Neural crest cell (in vitro differentiated cells): ENCODE measurements at regions not wholly inside any gene's neighbourhood (a gene's known extent, or its start where the extent isn't known, plus 50 kb on each side); places are given as distances from the start of the nearest gene placed in this dataset.

Experiments
- DNase-seq: peaks from one replicate; pipeline ENCODE4 v3.0.0; 2021; ENCODE audit warnings: low read depth, mixed read lengths, low spot score
- H3K27ac Mint-ChIP-seq: one replicate; pipeline ENCODE4 v1.8.0; 2021; ENCODE audit warnings: mild to moderate bottlenecking, mixed read lengths; ENCODE audit not compliant: unreplicated experiment
- H3K27me3 Mint-ChIP-seq: 2 replicates; pipeline ENCODE4 v1.8.0; 2021; ENCODE audit warnings: low read depth, mild to moderate bottlenecking, mixed read lengths
- H3K36me3 Mint-ChIP-seq: 2 replicates; pipeline ENCODE4 v1.8.0; 2021; ENCODE audit warnings: low read depth, mild to moderate bottlenecking, mixed read lengths
- H3K4me1 Mint-ChIP-seq: 2 replicates; pipeline ENCODE4 v1.8.0; 2021; ENCODE audit warnings: mixed read lengths
- H3K4me3 Mint-ChIP-seq: one replicate; pipeline ENCODE4 v1.8.0; 2021; ENCODE audit warnings: mild to moderate bottlenecking, mixed read lengths
- H3K9me3 Mint-ChIP-seq: 2 replicates; pipeline ENCODE4 v1.8.0; 2021; ENCODE audit warnings: mixed read lengths
- TF ChIP-seq, protein P1 (sequence below): fragments of 200-600 bp; sonication (generic); conservative IDR thresholded peaks from 2 replicates; pipeline ENCODE4 v1.5.0; 2021; ENCODE audit warnings: antibody characterized with exemption, mild to moderate bottlenecking

DNA sequence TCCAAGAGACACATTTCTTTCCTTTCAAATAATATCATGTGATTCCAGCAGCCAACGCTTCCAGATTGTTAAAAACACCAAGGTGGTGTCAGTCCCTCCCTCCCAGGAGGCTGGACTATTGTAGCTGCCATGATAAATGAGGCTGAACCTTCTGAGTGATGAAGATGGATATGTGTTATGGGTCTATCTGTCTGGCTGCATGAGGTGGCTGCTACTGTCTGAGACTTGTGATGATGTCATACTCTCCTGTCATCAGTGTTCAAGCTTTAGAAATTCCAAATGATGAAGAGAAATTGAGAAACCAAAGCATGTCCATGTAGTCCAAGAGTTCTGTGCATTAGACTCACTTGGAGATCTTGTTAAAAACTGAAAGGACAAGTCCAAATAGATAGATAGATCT is 683.0 kb downstream of the NTRK3 start:
- H3K27me3 Mint-ChIP-seq, result no peaks in the 10 kb centered on the region
- DNase-seq, result no peak
- TF ChIP-seq, protein P1, sequence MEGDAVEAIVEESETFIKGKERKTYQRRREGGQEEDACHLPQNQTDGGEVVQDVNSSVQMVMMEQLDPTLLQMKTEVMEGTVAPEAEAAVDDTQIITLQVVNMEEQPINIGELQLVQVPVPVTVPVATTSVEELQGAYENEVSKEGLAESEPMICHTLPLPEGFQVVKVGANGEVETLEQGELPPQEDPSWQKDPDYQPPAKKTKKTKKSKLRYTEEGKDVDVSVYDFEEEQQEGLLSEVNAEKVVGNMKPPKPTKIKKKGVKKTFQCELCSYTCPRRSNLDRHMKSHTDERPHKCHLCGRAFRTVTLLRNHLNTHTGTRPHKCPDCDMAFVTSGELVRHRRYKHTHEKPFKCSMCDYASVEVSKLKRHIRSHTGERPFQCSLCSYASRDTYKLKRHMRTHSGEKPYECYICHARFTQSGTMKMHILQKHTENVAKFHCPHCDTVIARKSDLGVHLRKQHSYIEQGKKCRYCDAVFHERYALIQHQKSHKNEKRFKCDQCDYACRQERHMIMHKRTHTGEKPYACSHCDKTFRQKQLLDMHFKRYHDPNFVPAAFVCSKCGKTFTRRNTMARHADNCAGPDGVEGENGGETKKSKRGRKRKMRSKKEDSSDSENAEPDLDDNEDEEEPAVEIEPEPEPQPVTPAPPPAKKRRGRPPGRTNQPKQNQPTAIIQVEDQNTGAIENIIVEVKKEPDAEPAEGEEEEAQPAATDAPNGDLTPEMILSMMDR, result no peak

DNA sequence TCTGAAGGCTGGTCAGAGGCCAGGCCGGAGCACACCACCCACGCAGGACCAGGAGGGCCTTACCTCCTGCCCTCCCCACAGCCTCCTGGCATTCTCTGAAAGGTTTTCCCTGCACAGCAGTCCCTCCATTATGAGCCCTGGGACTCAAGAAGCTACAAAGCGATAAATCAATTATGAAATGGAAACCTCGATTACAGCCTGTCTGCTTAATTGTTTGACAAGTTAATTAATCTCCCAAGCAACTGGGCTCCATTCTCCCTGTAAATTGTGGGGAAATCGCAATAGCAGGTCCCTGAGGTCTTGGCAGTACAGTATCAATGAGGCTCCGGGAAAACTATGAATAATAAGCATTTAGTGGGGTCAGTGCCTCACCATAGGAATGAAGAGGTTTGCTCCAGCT is 683.5 kb downstream of the NTRK3 start:
- peaks cover 3% of the 10 kb centered on the region for H3K9me3 Mint-ChIP-seq
- H3K27ac Mint-ChIP-seq, result no peak overlapping the region
- no peak overlapping the region for H3K4me3 Mint-ChIP-seq
- TF ChIP-seq, protein P1, result no peak
- DNase-seq, result no peak
- H3K36me3 Mint-ChIP-seq, result no peaks in the 10 kb centered on the region
- H3K4me1 Mint-ChIP-seq, result peaks cover 15% of the 10 kb centered on the region
- H3K27me3 Mint-ChIP-seq, result no peaks in the 10 kb centered on the region

More for the DNA sequence above, 683.0 kb downstream of the NTRK3 start:
- Mint-ChIP-seq H3K9me3 (peaks cover 3% of the 10 kb centered on the region), H3K36me3 (no peaks in the 10 kb centered on the region), H3K4me1 (peaks cover 15% of the 10 kb centered on the region), H3K4me3 (no peak overlapping the region), H3K27ac (no peak overlapping the region)

DNA sequence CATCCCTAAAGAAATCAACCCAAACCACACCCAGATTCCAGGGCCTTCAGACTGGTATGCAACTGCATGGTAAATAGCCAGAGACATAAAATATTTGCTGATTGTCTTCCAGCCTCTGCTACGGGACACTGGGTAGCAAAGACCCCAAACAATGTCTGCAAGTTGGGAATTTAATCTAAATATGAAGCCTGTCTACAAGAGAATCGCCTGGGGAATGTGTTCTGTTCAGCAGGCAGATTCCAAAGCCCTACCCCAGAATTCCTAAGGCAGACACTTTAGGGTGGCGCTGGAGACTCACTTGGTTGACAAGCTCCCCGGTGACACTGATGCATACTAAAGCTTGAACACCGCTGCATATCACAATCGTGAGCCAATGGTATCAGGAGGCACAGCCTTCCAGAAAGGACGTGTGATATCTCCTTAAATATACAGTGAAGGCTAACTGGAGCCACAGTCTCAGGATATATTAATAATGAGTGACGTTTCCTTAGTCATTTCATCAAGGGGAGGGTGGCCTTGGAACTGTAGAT is 684.1 kb downstream of the NTRK3 start:
- no peaks in the 10 kb centered on the region for H3K36me3 Mint-ChIP-seq
- no peak overlapping the region for H3K4me3 Mint-ChIP-seq
- peaks cover 15% of the 10 kb centered on the region for H3K4me1 Mint-ChIP-seq
- TF ChIP-seq, protein P1, result no peak
- no peaks in the 10 kb centered on the region for H3K27me3 Mint-ChIP-seq
- H3K9me3 Mint-ChIP-seq, result peaks cover 3% of the 10 kb centered on the region
- no peak overlapping the region for H3K27ac Mint-ChIP-seq
- DNase-seq, result no peak

DNA sequence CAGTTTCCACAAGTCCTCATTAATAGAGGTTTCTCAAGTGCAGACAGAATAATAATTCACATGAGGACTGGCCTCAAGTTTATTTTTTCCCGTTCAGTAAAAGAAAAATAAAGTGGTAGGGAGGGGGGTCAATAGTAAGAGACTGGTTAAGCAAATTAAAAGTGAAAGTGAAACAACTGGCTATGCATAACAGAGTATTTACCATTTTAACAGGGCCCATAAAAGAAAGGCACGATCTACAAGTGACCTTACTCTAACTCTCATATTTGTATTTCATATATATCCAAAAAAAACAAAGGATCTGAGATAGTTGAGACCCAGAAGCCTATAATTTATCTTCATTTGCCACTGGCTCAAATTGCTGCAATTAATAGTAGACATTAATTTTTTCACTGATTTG is 686.3 kb downstream of the NTRK3 start:
- H3K9me3 Mint-ChIP-seq, result peaks cover 3% of the 10 kb centered on the region
- H3K27ac Mint-ChIP-seq, result no peak overlapping the region
- no peaks in the 10 kb centered on the region for H3K36me3 Mint-ChIP-seq
- TF ChIP-seq, protein P1, result no peak
- no peak for DNase-seq
- no peak overlapping the region for H3K4me3 Mint-ChIP-seq
- peaks cover 5% of the 10 kb centered on the region for H3K4me1 Mint-ChIP-seq
- peaks cover 4% of the 10 kb centered on the region for H3K27me3 Mint-ChIP-seq

DNA sequence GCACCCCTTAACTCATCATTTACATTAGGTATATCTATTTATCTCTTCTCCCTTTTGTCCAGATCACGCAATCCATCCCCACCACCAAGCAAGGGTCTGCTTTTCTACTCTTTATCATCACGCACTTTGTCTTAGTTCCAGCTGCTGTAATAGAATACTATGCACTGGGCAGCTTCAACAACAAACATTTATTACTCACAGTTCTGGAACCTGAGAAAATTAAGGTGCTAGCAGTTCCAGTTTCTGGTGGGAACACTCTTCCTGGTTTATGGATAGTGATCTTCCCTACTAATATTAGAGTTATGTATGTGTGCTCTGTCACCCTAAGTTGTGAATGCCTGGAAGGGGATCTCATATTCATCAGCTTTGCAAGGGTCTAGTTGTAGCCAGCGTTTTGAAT is 687.0 kb downstream of the NTRK3 start:
- Mint-ChIP-seq H3K27me3 (peaks cover 4% of the 10 kb centered on the region), H3K9me3 (peaks cover 3% of the 10 kb centered on the region), H3K4me1 (peaks cover 3% of the 10 kb centered on the region), H3K27ac (no peak overlapping the region), H3K36me3 (no peaks in the 10 kb centered on the region), H3K4me3 (no peak overlapping the region)
- no peak for DNase-seq
- TF ChIP-seq, protein P1, result no peak
